Neuronal stem cell (in vitro differentiated cells): ENCODE measurements at regions not wholly inside any gene's neighbourhood (a gene's known extent, or its start where the extent isn't known, plus 50 kb on each side); places are given as distances from the start of the nearest gene placed in this dataset.
"Not testable (repeated sequence)": the region's sequence is repeated elsewhere in the genome, so short reads cannot be mapped to it uniquely, and the experiment has no call there.

Experiments
- DNase-seq: peaks from one replicate; pipeline ENCODE4 v3.0.0-alpha.2; 2013; ENCODE audit warnings: low spot score
- H2AFZ ChIP-seq: one replicate; pipeline ENCODE4 v1.6.1; 2013; ENCODE audit warnings: mild to moderate bottlenecking, low read length, inconsistent platforms
- H2AK5ac ChIP-seq: 2 replicates; pipeline ENCODE4 v1.6.1; 2013; ENCODE audit warnings: low read depth, mild to moderate bottlenecking, inconsistent platforms, low read length, moderate library complexity, mixed read lengths
- H2BK120ac ChIP-seq: 2 replicates; pipeline ENCODE4 v1.6.1; 2013; ENCODE audit warnings: low read depth, mild to moderate bottlenecking, inconsistent platforms, low read length, moderate library complexity, mixed read lengths
- H2BK12ac ChIP-seq: one replicate; pipeline ENCODE4 v1.6.1; 2013; ENCODE audit warnings: low read length, inconsistent platforms
- H2BK15ac ChIP-seq: 2 replicates; pipeline ENCODE4 v1.6.1; 2013; ENCODE audit warnings: mild to moderate bottlenecking, low read length, inconsistent platforms, mixed read lengths
- H2BK5ac ChIP-seq: one replicate; pipeline ENCODE4 v1.6.1; 2013; ENCODE audit warnings: inconsistent platforms, mild to moderate bottlenecking, low read length, moderate library complexity
- H3K14ac ChIP-seq: one replicate; pipeline ENCODE4 v1.6.1; 2013; ENCODE audit warnings: low read length, inconsistent platforms
- H3K18ac ChIP-seq: 2 replicates; pipeline ENCODE4 v1.6.1; 2013; ENCODE audit warnings: low read length, inconsistent platforms
- H3K23ac ChIP-seq: 2 replicates; pipeline ENCODE4 v1.6.1; 2013; ENCODE audit warnings: low read depth, mild to moderate bottlenecking, mixed read lengths, low read length, inconsistent platforms; ENCODE audit not compliant: poor library complexity
- H3K27ac ChIP-seq: replicated peaks from 3 replicates; pipeline ENCODE4 v1.5.1; 2013; ENCODE audit warnings: low read length, inconsistent platforms
- H3K27me3 ChIP-seq, 3 experiments: 2 replicates each; pipeline ENCODE4 v1.6.1; 2013; ENCODE audit warnings: low read length in 3 of 3, mild to moderate bottlenecking in 2 of 3, inconsistent platforms in 1 of 3, low read depth in 1 of 3, mixed read lengths in 1 of 3, moderate library complexity in 1 of 3; ENCODE audit not compliant: control insufficient read depth in 3 of 3, insufficient read depth in 3 of 3
- H3K36me3 ChIP-seq, 2 donors: replicated peaks in 1 of 2; 2 replicates each; pipeline ENCODE4 v1.6.1; 2013; ENCODE audit warnings: low read length in 2 of 2; ENCODE audit not compliant: control insufficient read depth in 2 of 2, insufficient read depth in 2 of 2
- H3K4ac ChIP-seq: 2 replicates; pipeline ENCODE4 v1.6.1; 2013; ENCODE audit warnings: inconsistent platforms, mild to moderate bottlenecking, low read length, moderate library complexity
- H3K4me1 ChIP-seq, 2 donors: 1 replicate in 1 of 2; 2 replicates in 1 of 2; pipeline ENCODE4 v1.6.1; 2013; ENCODE audit warnings: low read length in 2 of 2, low read depth in 1 of 2; ENCODE audit not compliant: control insufficient read depth in 2 of 2, insufficient read depth in 1 of 2
- H3K4me2 ChIP-seq: one replicate; pipeline ENCODE4 v1.6.1; 2013; ENCODE audit warnings: mild to moderate bottlenecking, low read length, inconsistent platforms; ENCODE audit not compliant: insufficient read depth, poor library complexity, severe bottlenecking
- H3K4me3 ChIP-seq, 2 donors: 2 replicates each; pipeline ENCODE4 v1.5.1; 2013; ENCODE audit warnings: low read length in 2 of 2, mild to moderate bottlenecking in 2 of 2, inconsistent platforms in 1 of 2, moderate library complexity in 1 of 2
- H3K79me1 ChIP-seq: one replicate; pipeline ENCODE4 v1.6.1; 2013; ENCODE audit warnings: low read depth, mild to moderate bottlenecking, inconsistent platforms, low read length, moderate library complexity
- H3K9ac ChIP-seq: one replicate; pipeline ENCODE4 v1.6.1; 2013; ENCODE audit warnings: mild to moderate bottlenecking, low read depth, low read length, inconsistent platforms; ENCODE audit not compliant: poor library complexity
- H3K9me3 ChIP-seq, 2 donors: replicated peaks in 1 of 2; 2 replicates each; pipeline versions ENCODE3 to v1.6.1; 2013; ENCODE audit warnings: low read length in 2 of 2, mild to moderate bottlenecking in 2 of 2, inconsistent platforms in 1 of 2, low read depth in 1 of 2, mixed read lengths in 1 of 2, moderate library complexity in 1 of 2; ENCODE audit not compliant: control insufficient read depth in 2 of 2, insufficient read depth in 1 of 2
- H4K8ac ChIP-seq: one replicate; pipeline ENCODE4 v1.6.1; 2013; ENCODE audit warnings: low read depth, mild to moderate bottlenecking, inconsistent platforms, low read length, moderate library complexity
- H4K91ac ChIP-seq: one replicate; pipeline ENCODE4 v1.6.1; 2013; ENCODE audit warnings: low read length, low read depth, mild to moderate bottlenecking, inconsistent platforms; ENCODE audit not compliant: poor library complexity
- WGBS, 2 donors: extraction: QIAGEN DNeasy Blood & Tissue Kit; methylation state at CpG; one replicate each; pipeline ENCODE4 v1.1.7; 2013; ENCODE audit warnings: missing lambda C conversion rate in 2 of 2, mixed read lengths in 1 of 2; ENCODE audit not compliant: insufficient read length in 2 of 2, insufficient replicate concordance in 1 of 2; ENCODE audit errors: extremely low coverage in 2 of 2; 5-methylcytosine and 5-hydroxymethylcytosine counted together

DNA sequence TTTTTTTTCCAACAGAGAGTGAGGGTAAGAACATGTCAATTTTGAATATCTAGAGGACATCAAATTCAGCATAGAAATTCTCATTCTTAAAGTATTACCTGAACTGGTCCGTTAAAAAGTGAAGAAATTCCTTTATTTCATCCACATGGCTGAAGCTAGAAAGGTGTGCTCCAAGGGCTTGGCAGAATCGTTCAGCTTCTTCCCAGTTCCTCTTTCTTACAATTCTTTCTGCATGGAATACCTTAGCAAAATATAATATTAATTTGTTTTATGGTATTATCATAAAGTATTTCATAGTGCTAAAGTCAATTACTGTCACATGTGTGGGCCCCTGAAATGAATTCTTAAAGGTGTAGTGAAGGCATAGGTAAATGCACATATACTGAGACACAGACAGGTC, 74.3 kb upstream of the CD302 start:
- H3K18ac ChIP-seq: no peak overlapping the region
- no peaks in the 10 kb centered on the region for H3K27me3 ChIP-seq
- no peak overlapping the region for H3K4ac ChIP-seq
- H4K91ac ChIP-seq: no peak overlapping the region
- H3K79me1 ChIP-seq: no peaks in the 10 kb centered on the region
- H3K4me1 ChIP-seq: no peaks in the 10 kb centered on the region
- H2AFZ ChIP-seq: no peak overlapping the region
- no peak overlapping the region for H3K4me2 ChIP-seq
- H4K8ac ChIP-seq: no peak overlapping the region
- no peak overlapping the region for H2AK5ac ChIP-seq
- H2BK120ac ChIP-seq: no peak overlapping the region
- no peak overlapping the region for H3K9ac ChIP-seq
- no peaks in the 10 kb centered on the region for H3K36me3 ChIP-seq
- no peak overlapping the region for H2BK5ac ChIP-seq
- H2BK15ac ChIP-seq: no peak overlapping the region
- no peak overlapping the region for H3K4me3 ChIP-seq
- H3K14ac ChIP-seq: no peak overlapping the region
- no CpG with 5 or more reads among the region's 2 CpGs for WGBS, 2 donors
- no peaks in the 10 kb centered on the region for H3K9me3 ChIP-seq
- no peak for DNase-seq
- H2BK12ac ChIP-seq: no peak overlapping the region
- no peak overlapping the region for H3K27ac ChIP-seq
- no peak overlapping the region for H3K23ac ChIP-seq

DNA sequence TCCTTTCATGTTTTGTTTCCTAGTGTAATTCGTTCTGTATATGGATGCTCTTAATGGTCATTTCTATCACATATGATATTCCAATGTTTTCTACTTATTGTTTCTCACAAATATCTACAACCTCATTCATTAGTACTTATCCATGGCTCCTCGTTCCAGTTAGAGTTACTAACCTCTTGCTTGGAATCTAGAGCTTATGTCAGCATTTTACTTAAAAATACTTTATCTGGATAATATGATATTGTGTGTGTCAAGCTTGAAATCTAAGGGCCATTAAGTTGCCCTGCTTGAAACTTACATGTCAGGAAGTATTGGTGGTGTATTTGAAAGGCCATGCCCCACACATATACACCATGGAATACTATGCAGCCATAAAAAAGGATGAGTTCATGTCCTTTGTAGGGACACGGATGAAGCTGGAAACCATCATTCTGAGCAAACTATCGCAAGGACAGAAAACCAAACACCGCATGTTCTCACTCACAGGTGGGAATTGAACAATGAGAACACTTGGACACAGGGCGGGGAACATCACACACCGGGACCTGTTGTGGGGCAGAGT, 70.7 kb upstream of the CD302 start:
- H3K4me2 ChIP-seq, H3K27me3 ChIP-seq, H3K18ac ChIP-seq, H2BK12ac ChIP-seq, H3K36me3 ChIP-seq, H2AFZ ChIP-seq, H3K4me3 ChIP-seq, H4K8ac ChIP-seq, H3K4me1 ChIP-seq, H2BK15ac ChIP-seq, H2BK5ac ChIP-seq, H2AK5ac ChIP-seq, H4K91ac ChIP-seq, H3K23ac ChIP-seq, H3K27ac ChIP-seq, H3K9ac ChIP-seq, H3K4ac ChIP-seq, H3K14ac ChIP-seq, H2BK120ac ChIP-seq, H3K9me3 ChIP-seq, H3K79me1 ChIP-seq, DNase-seq: not testable (repeated sequence)
- WGBS, 2 donors: no CpG with 5 or more reads among the region's 7 CpGs

DNA sequence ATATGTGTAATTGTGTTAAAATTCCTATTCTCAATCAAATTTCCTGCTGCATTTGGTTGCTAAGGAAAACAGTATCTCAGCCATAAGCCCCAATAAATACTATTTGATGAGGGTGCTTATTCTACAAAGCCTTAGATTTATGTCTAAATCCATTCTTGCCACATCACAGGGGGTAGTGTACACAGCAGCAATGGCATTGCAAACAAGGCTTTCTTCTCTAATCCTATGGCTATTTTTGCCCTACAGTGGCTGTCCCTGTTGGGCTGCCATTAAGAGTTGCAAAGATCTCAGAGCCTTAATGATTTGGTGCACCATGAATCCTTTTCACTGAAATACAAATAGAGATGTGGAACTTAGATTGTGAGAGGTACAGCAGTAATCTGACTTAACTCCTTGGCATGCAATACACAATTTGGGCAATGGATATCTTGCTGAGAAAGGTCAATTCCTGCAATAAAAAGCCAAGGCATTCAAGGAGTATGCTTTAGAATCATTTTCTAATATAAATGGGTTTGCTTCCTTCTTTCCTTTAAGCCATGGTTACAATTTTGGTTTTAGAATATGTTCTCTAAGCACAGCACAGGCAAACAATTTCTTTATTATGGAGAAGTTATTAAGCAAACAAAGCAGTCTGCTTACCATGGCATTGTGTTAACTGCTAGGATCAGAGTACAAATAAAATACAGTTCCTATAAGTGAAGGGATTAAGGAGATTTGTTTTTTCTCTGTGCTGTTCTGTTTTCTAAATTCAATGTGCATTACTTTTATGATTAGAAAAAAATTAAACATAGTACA, 69.8 kb upstream of the CD302 start:
- DNase-seq: no peak
- Histone ChIP-seq H2BK12ac (no peak overlapping the region), H4K8ac (no peak overlapping the region), H3K14ac (no peak overlapping the region), H3K4me2 (no peak overlapping the region), H2AK5ac (no peak overlapping the region), H4K91ac (no peak overlapping the region), H3K4me3 (no peak overlapping the region), H2BK120ac (no peak overlapping the region), H2BK15ac (no peak overlapping the region), H3K4me1 (no peaks in the 10 kb centered on the region), H3K27me3 (peaks cover 0 to 7% (median 0%) of the 10 kb centered on the region in 3 experiments), H3K4ac (no peak overlapping the region), H2BK5ac (no peak overlapping the region), H3K9ac (no peak overlapping the region), H3K36me3 (no peaks in the 10 kb centered on the region), H3K18ac (no peak overlapping the region), H3K79me1 (no peaks in the 10 kb centered on the region), H2AFZ (no peak overlapping the region), H3K9me3 (no peaks in the 10 kb centered on the region), H3K27ac (no peak overlapping the region), H3K23ac (no peak overlapping the region)

DNA sequence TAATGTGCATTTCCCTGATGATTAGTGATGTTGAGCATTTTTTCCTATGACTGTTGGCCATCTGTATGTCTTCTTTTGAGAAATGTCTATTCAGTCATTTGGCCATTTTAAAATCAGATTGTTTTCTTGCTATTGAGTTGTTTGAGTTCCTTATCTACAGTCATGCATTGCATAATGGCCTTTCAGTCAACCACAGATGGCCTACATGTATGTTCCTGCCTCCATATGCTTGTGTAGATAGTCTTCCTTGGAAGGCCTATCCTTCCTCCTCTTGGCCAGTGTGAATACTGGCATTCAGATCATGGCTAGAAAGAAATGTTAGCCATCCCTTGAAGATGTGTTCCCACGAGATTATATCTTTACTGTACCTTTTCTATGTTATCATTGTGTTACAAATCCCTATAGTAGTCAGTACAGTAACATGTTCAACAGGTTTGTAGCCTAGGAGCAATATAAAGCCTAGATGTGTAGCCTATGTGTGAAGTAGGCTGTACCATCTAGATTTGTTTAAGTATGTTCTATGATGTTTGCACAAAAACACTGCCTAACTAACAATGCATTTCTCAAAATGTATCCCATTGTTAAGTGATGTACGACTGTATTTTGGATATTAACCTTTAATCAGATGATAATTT, 65.6 kb upstream of the CD302 start:
- Histone ChIP-seq H3K4ac (no peak overlapping the region), H3K36me3 (no peaks in the 10 kb centered on the region), H2AFZ (no peak overlapping the region), H4K91ac (no peak overlapping the region), H3K9me3 (no peaks in the 10 kb centered on the region), H3K4me2 (no peak overlapping the region), H3K23ac (no peak overlapping the region), H4K8ac (no peak overlapping the region), H2BK5ac (no peak overlapping the region), H2BK120ac (no peak overlapping the region), H3K4me1 (no peaks in the 10 kb centered on the region), H3K27ac (no peak overlapping the region), H3K4me3 (no peak overlapping the region), H2BK12ac (no peak overlapping the region), H3K18ac (no peak overlapping the region), H3K9ac (no peak overlapping the region), H2AK5ac (no peak overlapping the region), H3K27me3 (peaks cover 0 to 11% (median 0%) of the 10 kb centered on the region in 3 experiments), H3K79me1 (no peaks in the 10 kb centered on the region), H3K14ac (no peak overlapping the region), H2BK15ac (no peak overlapping the region)
- no peak for DNase-seq
- no CpG with 5 or more reads among the region's 2 CpGs for WGBS, 2 donors
